ENCODE measurements at regions not wholly inside any gene's neighbourhood (a gene's known extent, or its start where the extent isn't known, plus 50 kb on each side); places are given as distances from the start of the nearest gene placed in this dataset.
"Not testable (repeated sequence)": the region's sequence is repeated elsewhere in the genome, so short reads cannot be mapped to it uniquely, and the experiment has no call there.

DNA sequence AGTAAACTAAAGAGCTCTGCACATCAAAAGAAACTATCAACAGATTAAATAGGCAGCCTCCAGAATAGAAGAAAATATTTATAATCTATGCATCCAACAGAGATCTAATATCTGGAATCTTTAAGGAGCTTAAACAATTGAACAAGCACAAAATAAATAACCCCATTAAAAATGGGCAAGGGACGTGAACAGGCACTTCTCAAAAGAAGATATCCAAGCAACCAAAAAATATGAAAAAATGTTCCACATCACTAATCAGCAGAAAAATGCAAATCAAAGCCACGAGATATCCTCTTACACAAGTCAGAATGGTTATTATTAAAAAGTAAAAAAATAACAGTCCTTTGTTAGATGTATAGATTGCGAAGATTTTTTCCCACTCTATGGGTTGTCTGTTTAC is 109.1 kb upstream of the TRPC7 start:
- DNase-seq (ENCODE audit: low spot score), result no peak

DNA sequence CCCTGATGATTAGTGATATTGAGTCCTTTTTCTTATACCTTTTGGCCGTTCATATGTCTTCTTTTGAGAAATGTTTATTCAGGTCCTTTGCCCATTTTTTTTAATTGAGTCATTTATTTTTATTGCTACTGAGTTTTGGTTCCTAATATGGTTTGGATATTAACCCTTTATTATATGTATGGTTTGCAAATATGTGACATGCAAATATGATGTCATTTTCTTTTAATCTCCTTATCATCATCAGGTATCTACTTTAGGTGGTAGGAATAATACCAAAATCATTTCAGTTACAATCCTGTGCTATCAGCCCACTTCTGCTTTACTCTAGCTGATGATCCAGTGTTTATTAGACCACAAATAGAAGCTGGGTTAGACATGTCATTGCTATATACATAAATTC is 102.3 kb upstream of the TRPC7 start:
- no peak for DNase-seq (ENCODE audit: low spot score)

DNA sequence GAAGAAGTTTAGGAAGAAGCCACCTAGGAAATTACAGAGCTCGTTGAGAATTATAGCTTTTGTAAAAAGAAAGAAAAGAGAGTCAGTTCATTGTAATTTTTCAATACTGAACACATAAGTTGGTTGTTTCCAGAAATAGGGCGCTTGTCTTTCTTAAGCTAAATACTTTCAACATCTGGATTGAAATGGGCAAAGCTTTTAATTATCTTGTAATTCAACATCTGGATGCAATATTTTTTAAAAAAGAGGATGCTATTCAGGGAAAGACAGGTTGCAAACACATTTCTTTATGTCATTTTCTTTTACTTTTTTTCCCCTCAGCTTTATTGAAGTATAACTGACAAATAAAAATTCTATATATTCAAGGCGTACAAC is 100.7 kb upstream of the TRPC7 start:
- DNase-seq (ENCODE audit: low spot score), result no peak

DNA sequence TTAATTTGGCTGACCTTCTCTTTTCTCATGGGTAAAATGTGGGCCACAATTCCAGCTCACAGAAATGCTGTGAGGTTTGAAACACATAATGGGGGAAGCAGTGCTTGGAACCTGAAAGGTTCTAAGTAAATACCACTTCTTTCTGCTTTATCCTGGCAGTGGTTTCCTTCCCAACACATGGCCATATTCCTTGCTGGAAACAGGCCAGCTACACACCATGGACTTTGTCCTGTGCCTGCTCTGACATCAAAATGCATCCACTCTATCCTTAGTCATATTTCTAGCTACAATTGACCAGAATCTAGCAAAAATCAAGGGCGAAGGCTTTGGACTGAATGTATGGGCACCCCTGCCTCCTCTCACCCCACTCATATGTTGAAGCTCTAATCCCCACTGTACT is 93.1 kb upstream of the TRPC7 start:
- no peak for DNase-seq (ENCODE audit: low spot score)

DNA sequence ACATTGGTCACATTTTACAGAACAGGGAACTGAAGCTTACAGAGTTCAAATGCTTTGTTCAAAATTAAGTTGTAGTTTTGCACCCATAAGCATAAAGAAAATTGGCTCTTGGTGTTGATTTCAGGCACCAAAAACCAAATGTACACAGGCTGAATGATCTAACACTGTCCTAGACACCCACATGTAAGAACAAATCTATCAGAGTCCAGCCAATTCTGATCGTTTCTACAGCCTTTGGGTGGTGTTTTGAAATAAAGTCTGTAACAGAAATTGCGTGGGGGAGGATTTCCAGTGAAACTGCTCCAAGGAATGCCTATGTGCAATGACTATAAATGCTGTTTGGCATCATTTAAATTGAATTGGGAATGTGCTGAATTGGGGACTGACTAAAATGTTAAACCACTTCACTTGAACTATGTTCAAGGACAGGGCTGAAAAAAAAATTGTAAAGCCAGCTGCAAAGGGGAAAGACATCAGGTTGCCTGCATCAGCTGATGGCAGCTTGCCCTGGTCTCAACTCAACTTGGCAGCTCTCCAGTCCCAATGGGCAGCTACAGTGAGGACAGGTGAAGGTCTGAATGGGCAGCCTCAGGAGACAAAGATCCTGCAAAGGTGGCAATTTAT is 92.2 kb upstream of the TRPC7 start:
- DNase-seq (ENCODE audit: low spot score), result no peak

DNA sequence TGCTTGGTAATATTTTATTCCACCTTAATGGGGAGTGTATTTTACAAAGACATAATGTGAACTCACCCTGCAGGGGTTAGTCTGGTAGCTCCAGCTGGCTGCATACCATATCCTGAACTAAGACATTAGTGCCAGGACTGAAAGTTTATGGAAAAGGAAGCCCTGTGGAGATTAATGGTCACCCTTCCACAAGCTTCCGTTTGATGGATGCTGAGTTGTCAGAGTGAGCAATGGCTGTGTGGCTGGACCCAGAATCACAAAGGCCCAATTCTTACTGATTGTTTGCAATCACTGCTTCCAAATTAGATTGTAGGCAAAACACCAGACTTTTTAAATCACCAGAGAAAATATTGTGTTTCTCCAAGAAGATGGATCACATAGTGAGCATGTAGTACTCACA is 90.1 kb upstream of the TRPC7 start:
- DNase-seq (ENCODE audit: low spot score), result no peak

DNA sequence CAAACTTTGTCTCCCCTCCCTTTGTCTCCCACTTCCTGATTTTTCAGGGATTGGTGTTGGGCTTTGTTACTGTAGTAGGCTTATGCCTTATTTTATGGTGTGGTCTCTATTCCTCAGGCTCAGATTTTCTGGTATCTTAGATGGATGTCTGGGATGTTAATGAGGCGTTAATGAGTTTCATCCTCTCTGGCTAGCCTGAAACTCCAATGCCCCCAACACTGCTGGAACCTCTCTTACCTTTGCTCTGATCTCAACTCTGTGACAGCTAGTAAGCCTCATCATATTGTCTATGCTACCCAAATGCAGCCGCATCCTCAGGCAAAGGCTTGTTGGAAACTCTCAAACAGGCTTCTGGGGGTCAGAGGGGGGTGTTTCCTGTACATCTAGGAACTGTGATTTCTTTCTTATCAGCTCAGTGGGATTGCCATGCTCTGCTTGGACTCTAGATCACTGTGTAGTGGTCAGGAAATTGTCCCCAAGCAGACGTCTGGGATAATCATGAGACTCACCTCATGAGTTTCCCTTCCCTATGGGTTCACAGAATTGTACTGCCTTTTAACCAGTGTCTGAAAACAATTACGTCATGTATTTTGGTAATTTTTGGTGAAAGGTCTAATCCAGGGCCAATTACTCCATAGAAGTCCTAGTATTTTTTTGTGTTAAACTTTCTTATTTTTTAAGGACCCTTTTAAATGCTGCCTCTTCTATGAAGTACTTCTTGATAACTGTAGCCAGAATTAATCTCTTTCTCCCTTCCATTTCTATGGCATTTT is 88.8 kb upstream of the TRPC7 start:
- DNase-seq (ENCODE audit: low spot score), result no peak

DNA sequence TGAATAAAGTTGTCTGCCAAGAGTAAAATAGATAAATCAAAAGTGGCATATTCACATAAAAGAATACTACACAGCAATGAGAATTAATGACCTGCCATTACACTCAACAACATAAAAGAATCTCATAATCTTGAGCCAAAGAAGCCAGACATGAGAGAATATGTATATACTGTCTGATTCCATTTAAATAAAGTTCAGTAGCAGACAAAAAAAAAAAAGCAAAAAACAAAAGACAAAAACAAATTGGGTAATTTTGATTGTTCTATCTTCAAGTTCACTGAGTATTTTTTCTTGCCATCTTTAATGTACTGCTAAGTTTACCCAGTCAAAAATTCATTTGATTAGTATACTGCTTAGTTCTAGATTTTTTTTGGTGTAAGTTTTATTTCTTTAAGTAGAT is 87.9 kb upstream of the TRPC7 start:
- no peak for DNase-seq (ENCODE audit: low spot score)

DNA sequence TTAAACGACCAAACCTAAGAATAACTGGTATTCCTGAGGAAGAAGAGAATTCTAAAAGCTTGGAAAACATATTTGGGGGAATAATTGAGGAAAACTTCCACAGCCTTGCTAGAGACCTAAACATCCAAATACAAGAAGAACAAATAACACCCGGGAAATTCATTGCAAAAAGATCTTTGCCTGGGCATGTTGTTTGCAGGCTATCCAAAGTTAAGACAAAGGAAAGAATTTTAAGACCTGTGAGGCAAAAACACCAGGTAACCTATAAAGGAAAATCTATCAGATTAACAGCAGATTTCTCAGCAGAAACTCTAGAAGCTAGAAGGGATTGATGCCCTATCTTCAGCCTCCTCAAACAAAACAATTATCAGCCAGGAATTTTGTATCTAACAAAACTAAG is 82.2 kb upstream of the TRPC7 start:
- DNase-seq (ENCODE audit: low spot score), result not testable (repeated sequence)

DNA sequence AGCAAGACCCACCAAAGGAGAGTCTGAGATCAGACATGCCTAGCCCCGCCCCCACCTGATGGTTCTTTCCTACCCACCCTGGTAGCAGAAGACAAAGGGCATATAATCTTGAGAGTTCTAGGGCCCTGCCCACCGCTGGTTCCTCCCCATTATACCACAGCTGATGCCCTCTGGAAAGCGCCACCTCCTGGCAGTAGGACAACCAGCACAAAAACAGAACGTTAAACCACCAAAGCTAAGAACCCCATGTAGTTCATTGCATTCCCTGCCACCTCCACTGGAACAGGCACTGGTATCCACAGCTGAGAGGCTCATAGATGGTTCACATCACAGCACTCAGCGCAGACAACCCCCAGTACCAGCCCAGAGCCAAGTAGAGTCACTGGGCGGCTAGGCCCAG is 81.2 kb upstream of the TRPC7 start:
- no peak for DNase-seq (ENCODE audit: low spot score)

DNA sequence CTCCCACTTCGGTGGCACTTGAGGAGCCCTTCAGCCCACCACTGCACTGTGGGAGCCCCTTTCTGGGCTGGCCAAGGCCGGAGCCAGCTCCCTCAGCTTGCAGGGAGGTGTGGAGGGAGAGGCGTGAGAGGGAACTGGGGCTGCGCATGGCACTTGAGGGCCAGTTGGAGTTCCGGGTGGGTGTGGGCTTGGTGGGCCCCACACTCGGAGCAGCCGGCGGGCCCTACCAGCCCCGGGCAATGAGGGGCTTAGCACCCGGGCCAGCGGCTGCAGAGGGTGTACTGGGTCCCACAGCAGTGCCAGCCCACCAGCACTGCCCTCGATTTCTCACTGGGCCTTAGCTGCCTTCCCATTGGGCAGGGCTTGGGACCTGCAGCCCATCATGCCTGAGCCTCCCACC is 78.8 kb upstream of the TRPC7 start:
- not testable (repeated sequence) for DNase-seq (ENCODE audit: low spot score)

DNA sequence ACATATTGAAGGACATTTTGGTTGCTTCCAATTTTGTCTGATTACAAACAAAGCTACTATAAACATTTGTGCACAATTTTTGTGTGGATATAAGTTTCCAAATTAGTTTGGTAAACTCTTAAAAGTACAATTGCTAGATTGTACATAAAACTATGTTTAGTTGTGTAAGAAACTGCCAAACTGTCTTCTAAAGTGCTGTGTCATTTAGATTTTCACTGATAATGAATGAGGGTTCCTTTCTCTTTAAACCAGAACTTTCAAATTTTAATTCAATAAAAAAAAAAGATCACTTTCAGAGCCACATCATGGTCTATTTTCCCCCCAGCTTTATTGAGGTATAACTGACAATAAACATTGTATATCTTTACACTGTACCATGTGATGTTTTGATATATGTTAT is 74.0 kb upstream of the TRPC7 start:
- no peak for DNase-seq (ENCODE audit: low spot score)

DNA sequence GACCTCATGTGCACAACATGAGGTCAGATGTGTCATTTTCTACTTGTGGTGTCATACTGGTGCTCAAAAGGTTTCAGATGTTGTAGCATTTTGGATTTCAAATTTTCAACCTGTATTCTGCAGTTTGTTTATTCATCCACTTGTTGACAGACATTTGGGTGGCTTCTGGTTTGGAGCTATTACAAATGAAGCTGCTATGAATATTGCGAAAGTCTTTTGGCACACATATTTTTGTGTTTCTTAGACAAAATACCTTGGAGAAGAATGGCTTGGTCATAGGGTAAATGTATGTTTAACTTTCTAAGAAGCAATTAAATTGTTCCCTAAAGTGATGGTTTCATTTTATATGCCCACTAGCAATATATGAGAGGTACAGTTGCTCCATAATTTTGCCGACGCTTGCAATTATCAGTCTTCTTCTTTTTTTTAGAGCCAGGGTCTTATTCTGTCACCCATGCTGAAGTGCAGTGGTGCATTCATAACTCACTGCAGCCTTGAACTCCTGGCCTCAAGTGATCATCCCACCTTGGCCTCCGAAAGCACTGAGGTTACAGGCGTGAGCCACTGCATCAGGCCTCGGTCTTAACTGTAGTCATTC is 70.7 kb upstream of the TRPC7 start:
- no peak for DNase-seq (ENCODE audit: low spot score)

DNA sequence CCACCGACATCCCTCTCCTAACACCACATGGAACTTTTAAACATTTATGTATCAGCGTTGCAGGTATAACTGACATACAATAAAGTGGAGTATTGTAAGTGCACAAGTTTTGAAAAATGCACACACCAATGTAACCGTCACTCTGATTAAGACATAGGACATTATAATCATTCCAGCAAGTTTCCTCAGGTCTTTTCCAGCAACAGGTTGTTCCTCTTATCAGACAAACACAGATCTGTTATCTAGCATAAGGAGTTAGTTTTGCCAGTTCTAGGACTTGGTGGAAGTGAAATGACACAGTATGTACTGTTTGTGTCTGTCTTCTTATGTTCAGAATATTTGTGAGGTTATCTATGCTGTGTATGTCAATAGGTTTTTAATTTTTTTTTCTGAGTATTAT is 69.5 kb upstream of the TRPC7 start:
- DNase-seq (ENCODE audit: low spot score), result no peak

DNA sequence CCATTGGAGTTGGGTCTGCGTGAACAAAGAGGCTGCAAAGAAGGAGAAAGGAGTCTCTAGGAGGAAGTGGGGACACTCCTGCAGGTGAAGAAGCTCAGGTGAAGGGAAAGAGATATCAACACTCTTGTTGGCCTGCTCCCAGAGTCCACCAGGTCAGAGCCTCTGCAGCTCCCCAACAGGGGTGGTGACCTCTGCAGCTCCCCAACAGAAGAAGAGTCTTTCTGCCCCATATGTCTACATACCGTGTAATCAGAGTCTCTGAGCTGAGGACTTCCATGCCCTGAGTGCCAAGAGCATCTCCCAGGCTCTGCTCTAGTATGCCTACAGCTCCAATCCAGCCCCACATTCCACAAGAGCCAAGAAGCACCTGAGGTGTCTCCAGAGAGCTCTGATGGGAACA is 67.4 kb upstream of the TRPC7 start:
- no peak for DNase-seq (ENCODE audit: low spot score)

DNA sequence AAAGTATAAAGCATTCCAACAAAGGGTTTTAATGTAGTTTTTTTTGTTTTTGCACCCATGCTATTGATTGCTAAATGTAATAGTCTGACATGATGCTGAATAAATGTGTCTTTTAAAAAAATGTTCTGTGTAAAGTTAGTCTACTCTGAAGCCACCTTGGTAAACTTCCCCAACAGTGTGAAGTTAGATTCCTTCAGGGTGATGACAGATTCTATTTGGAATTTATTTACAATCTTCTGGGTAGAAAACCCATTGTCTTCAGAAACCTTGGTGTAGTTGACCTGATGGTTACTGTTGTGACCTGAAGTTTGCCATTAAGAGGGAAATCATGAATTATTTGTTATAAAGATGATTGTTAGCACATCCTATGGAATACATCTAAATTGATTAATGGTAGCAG is 64.7 kb upstream of the TRPC7 start:
- no peak for DNase-seq (ENCODE audit: low spot score)

DNA sequence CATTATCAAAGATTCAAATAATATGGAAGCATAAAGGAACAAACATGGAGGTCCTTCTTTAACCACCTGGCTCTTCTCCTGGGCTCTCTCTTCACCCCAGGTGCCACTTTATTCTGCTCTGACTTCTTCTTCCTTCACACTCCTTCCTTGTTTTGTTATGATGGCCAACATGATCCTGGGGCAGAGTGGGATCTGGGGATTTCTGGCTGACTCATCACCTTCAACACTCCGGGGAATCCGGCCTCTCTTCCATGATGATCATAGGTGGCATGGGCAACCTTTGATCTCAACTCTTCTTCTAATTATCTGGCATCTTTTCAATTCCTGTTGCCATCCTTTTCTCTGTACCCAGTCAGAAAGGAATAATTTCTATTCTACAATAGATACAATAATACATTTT is 62.1 kb upstream of the TRPC7 start:
- DNase-seq (ENCODE audit: low spot score), result peak; percentile 13

DNA sequence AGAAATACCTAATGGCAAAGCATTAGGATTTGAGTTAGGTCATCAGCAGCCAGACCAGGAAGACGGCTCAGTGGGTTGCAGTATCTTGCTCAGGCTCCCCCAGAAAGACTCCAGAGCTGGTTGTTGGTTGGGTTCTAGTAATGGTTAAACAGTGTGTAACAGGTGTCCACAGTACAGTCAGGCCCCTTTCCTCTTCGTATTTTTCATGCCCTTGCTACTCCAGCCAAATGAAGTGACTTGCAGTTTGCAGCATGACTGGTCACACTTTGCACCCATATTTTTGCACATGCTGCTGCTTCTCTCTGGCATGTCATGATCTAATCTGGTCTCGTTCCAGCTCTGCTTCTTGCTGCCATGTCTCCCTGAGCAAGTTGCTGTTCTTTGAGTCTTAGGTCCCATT is 60.6 kb upstream of the TRPC7 start:
- no peak for DNase-seq (ENCODE audit: low spot score)

DNA sequence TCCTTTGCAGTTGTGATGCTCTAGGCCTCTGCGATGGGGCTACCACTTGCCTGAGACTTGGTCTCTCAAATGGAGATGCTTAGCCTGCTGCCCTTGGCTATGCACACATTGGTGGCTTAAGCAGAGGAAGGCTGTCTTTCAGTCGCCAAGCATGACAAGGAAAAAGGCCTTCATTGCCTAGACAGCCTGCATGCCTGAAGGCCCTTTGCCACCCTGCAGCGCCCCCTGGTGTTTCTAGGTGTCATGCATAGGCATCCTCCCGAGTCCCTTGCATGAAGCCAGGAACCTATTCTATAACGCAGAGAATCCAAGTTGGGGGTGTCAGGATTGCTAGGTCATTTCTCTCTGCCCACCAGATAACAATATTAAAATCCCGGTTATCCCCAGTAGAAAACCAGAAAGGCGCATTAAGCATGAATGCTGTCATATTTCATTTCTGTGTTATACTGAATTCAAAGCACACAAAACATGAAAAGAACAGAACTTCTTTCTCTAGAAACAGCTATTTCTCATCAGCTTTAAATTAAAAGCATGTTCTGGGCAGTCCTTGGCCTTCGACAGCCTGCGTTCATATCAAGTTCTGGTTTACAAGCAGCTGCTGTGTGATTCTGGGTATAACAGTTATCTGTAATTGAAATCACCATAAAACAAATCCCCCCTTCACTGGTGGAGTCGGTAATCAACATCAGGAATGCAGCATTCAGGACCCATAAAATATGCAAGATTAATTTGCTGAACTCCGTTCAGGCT is 59.7 kb upstream of the TRPC7 start:
- DNase-seq (ENCODE audit: low spot score), result peak; percentile 59

DNA sequence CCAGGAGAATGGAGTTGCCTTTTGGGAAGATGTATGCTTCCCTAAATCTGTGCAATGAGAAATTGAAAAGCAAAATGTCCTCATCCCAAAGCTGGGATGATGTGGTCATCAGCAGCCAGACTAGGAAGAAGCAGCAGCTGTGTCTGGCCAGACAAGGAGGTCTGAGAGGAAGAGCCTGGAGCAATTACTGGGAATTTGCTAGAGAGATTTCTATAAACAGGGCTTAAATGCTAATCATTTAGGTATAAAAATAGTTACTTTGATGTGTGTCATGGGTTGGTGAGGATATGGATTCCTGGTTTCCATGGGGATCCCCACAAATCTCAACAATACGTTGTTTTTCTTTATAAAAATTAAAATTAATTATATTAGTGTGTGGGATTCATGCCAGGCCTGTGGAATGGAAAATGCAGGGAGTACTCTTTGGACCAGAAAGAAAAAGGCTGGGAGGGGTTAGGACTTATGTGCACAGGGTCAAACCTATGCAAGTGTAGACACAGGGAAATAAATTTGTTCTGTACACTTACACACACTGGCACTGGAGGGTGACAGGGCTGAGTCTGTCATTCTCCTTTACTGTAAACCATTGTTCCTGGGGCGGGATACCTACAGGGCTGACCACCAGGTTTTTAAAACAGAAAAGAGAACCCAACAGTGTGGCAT is 58.7 kb upstream of the TRPC7 start:
- no peak for DNase-seq (ENCODE audit: low spot score)

DNA sequence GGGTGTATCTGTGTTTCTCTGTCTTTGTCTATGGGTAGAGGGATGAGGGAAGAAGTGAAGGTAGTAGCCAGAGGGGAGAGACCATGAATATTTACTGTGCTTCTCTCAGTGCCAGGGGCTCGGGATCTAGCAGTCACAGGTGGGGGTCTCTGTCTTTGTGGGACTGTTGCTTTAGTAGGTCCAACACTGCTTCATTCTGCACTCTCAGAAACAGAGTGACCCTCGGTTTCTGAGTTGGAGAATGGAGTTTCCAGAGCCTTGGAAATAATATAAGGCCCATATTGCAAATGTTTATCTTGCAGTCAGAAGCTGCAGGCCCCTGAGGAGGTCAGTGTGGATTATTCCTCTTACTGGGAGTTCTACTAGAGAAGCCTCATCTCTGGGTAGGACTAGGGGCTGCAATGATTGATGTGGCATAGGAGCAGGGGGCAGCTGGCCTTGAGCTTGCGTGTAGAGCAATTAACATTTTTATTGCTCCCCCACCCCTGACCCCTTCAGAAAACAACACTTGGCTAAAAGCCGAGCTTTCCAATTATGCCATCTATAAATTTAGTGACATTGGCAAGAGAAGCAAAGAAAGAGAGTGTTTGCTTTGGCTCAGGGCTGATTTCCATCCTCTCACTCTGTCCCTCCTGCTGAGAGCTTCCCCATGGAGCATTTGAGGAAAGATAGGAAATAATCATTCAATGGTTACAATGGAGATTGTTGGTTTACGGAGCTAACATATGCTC is 55.0 kb upstream of the TRPC7 start:
- DNase-seq (ENCODE audit: low spot score), result no peak

DNA sequence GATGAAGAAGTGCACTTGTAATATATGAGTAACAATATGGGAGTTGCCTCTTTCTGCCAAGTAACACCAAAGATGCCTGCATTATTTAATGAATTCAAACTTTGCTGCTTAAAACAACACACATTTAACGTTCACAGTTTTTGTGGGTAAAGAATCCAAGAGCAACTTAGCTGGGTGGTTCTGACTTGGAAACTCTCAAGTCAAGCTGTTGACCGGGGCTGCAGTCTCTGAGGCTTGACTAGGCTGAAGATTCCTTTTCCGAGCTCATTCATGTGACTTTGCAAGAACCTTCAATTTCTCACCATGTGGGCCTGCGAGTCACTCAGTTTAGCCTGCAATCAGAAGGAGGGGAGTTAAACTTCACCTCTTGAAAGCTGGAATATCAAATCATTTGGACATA is 53.0 kb upstream of the TRPC7 start:
- DNase-seq (ENCODE audit: low spot score), result no peak

Measured in A172 (cell line).